ENCODE measurements at regions not wholly inside any gene's neighbourhood (a gene's known extent, or its start where the extent isn't known, plus 50 kb on each side); places are given as distances from the start of the nearest gene placed in this dataset.

DNA sequence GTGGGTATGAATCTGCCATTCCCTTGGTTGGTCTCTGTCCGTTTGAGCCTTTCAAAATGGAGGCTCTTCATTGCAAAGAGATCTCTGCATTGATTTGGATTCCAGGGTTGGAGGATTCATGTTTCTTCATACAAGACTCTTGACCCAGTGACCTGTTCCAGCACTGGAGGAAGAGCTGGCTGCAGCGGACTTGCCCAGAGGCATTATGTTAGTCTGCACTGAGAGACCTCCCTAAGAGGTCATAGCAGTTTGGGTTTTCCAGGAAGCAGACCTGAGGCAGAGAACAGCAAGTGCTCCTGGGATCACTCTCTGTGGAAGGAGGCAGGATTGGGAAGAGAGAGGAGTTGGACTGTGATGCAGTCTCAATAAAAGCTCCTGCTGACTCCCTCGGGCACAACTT, 57.7 kb upstream of the PTPRT start:
- H3K79me2 ChIP-seq (ENCODE audit: control insufficient read depth, low read length) = no peaks in the 10 kb centered on the region
- no peaks in the 10 kb centered on the region; the same call in 1 of the 2 replicates for H4K20me1 ChIP-seq (ENCODE audit: control insufficient read depth, insufficient read depth, low read depth, low read length)
- no peaks in the 10 kb centered on the region for H3K27me3 ChIP-seq (ENCODE audit: control insufficient read depth, low read length)
- TF ChIP-seq EZH2phosphoT487 (IDR thresholded peaks at IDR 0.05; ENCODE audit: borderline replicate concordance, low read length) (no peak), CTCF (IDR thresholded peaks at IDR 0.05; ENCODE audit: low read depth, low read length, poor library complexity, severe bottlenecking) (no peak)
- H3K4me3 ChIP-seq (ENCODE audit: low read length) = no peak overlapping the region
- no peak overlapping the region for H3K27ac ChIP-seq (ENCODE audit: low read depth, low read length)
- no peaks in the 10 kb centered on the region for H3K9me3 ChIP-seq (ENCODE audit: control insufficient read depth, insufficient read depth, low read length)
- no peaks in the 10 kb centered on the region for H3K36me3 ChIP-seq (ENCODE audit: control insufficient read depth, low read length)
- H3F3A ChIP-seq (ENCODE audit: control insufficient read depth, insufficient read depth) = no peaks in the 10 kb centered on the region
- H3K4me1 ChIP-seq (ENCODE audit: control insufficient read depth, low read length) = no peaks in the 10 kb centered on the region
- H3K4me2 ChIP-seq (ENCODE audit: low read length) = no peak overlapping the region
- H3K9me2 ChIP-seq (replicated peaks; ENCODE audit: control insufficient read depth, low read length) = no peaks in the 10 kb centered on the region

DNA sequence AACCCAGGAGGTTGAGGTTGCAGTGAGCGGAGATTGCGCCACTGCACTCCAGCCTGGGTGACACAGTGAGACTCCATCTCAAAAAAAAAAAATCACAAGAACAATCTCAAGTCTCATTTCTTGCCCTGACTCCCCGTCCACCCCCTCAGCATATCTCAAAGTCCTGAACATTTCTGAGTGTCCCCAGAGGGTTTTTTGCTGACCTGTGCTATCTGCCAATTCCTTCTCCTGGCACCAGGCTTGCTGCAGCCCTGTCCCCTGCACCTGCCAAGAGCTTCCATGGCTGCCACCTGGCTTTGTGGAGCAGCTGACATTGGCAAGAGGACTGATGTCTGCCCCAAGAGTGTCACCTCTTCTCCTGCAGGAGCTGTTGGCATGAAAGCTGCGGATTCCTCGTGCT, 54.9 kb upstream of the PTPRT start:
- Histone ChIP-seq H3K36me3 (ENCODE audit: control insufficient read depth, low read length) (no peaks in the 10 kb centered on the region), H3F3A (ENCODE audit: control insufficient read depth, insufficient read depth) (no peaks in the 10 kb centered on the region), H3K4me1 (ENCODE audit: control insufficient read depth, low read length) (no peaks in the 10 kb centered on the region), H3K27ac (ENCODE audit: low read depth, low read length) (no peak overlapping the region), H3K4me3 (ENCODE audit: low read length) (no peak overlapping the region), H3K9me2 (replicated peaks; ENCODE audit: control insufficient read depth, low read length) (no peaks in the 10 kb centered on the region), H3K27me3 (ENCODE audit: control insufficient read depth, low read length) (no peaks in the 10 kb centered on the region), H4K20me1 (ENCODE audit: control insufficient read depth, insufficient read depth, low read depth, low read length) (no peaks in the 10 kb centered on the region; the same call in 1 of the 2 replicates), H3K9me3 (ENCODE audit: control insufficient read depth, insufficient read depth, low read length) (no peaks in the 10 kb centered on the region), H3K79me2 (ENCODE audit: control insufficient read depth, low read length) (no peaks in the 10 kb centered on the region), H3K4me2 (ENCODE audit: low read length) (no peak overlapping the region)
- TF ChIP-seq CTCF (IDR thresholded peaks at IDR 0.05; ENCODE audit: low read depth, low read length, poor library complexity, severe bottlenecking) = no peak
- TF ChIP-seq EZH2phosphoT487 (IDR thresholded peaks at IDR 0.05; ENCODE audit: borderline replicate concordance, low read length) = no peak

DNA sequence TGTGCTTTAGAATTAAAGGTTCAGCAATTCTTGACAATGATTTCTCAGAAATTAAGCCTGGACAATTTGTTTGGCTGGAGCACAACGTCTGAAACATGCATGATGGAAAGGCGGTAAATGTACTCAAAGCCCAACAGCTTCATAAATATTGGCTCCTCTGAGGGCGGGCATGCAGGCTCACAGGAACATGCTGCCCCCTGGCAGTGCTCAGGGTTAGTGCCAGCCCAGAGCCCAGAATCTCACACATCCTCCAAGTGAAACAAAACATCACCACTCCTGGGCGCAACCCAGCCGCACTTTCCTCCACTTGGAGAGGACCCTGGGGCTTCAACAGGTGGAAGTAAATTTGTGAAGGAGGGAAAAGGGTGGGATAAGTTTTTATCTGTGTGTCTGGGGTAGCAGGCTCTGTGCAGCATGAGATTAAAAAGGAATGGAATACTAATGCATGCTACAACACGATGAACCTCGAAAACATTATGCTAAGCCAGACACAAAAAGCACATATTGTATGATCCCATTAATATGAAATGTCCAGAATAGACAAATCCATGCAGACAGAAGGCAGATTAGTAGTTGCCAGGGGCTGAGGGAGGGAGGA, 54.1 kb upstream of the PTPRT start:
- no peaks in the 10 kb centered on the region for H3K27me3 ChIP-seq (ENCODE audit: control insufficient read depth, low read length)
- H3K4me1 ChIP-seq (ENCODE audit: control insufficient read depth, low read length) = no peaks in the 10 kb centered on the region
- H3K9me2 ChIP-seq (replicated peaks; ENCODE audit: control insufficient read depth, low read length) = no peaks in the 10 kb centered on the region
- H3K9me3 ChIP-seq (ENCODE audit: control insufficient read depth, insufficient read depth, low read length) = no peaks in the 10 kb centered on the region
- no peaks in the 10 kb centered on the region for H3K36me3 ChIP-seq (ENCODE audit: control insufficient read depth, low read length)
- H3K4me2 ChIP-seq (ENCODE audit: low read length) = no peak overlapping the region
- no peaks in the 10 kb centered on the region for H3F3A ChIP-seq (ENCODE audit: control insufficient read depth, insufficient read depth)
- TF ChIP-seq EZH2phosphoT487 (IDR thresholded peaks at IDR 0.05; ENCODE audit: borderline replicate concordance, low read length) (no peak), CTCF (IDR thresholded peaks at IDR 0.05; ENCODE audit: low read depth, low read length, poor library complexity, severe bottlenecking) (peak; percentile 42)
- H3K4me3 ChIP-seq (ENCODE audit: low read length) = no peak overlapping the region
- no peaks in the 10 kb centered on the region for H3K79me2 ChIP-seq (ENCODE audit: control insufficient read depth, low read length)
- H4K20me1 ChIP-seq (ENCODE audit: control insufficient read depth, insufficient read depth, low read depth, low read length) = no peaks in the 10 kb centered on the region; the same call in 1 of the 2 replicates
- no peak overlapping the region for H3K27ac ChIP-seq (ENCODE audit: low read depth, low read length)
